Smooth muscle cell (in vitro differentiated cells): ENCODE measurements at regions not wholly inside any gene's neighbourhood (a gene's known extent, or its start where the extent isn't known, plus 50 kb on each side); places are given as distances from the start of the nearest gene placed in this dataset.

Experiments used
- DNase-seq: peaks from one replicate; lab custom pipeline; 2025; ENCODE audit not compliant: unreplicated experiment; lab: John Stamatoyannopoulos, UW
- H2AFZ ChIP-seq: fragments of 200-600 bp; sonication (generic); 2 replicates; pipeline ENCODE4 v1.6.0; 2016; ENCODE audit warnings: antibody characterized with exemption, low read depth, mild to moderate bottlenecking
- H3F3A ChIP-seq: fragments of 200-600 bp; sonication (generic); 2 replicates; pipeline ENCODE4 v1.6.0; 2017; ENCODE audit warnings: antibody characterized with exemption, low read depth
- H3K27ac ChIP-seq: fragments of 200-600 bp; sonication (generic); 2 replicates; pipeline ENCODE4 v1.5.1; 2016; ENCODE audit warnings: low read depth, mild to moderate bottlenecking
- H3K27me3 ChIP-seq: fragments of 200-600 bp; sonication (generic); 2 replicates; pipeline ENCODE4 v1.6.1; 2016; ENCODE audit warnings: low read depth, mild to moderate bottlenecking
- H3K36me3 ChIP-seq: fragments of 200-600 bp; sonication (generic); 2 replicates; pipeline ENCODE4 v1.5.1; 2016; ENCODE audit warnings: low read depth
- H3K4me1 ChIP-seq: fragments of 200-600 bp; sonication (generic); 2 replicates; pipeline ENCODE4 v1.5.1; 2016; ENCODE audit warnings: low read depth
- H3K4me2 ChIP-seq: fragments of 200-600 bp; sonication (generic); 2 replicates; pipeline ENCODE4 v1.6.0; 2016; ENCODE audit warnings: mild to moderate bottlenecking
- H3K4me3 ChIP-seq: fragments of 200-600 bp; sonication (generic); 2 replicates; pipeline ENCODE4 v1.5.1; 2016; ENCODE audit warnings: mild to moderate bottlenecking
- H3K79me2 ChIP-seq: fragments of 200-600 bp; sonication (generic); 2 replicates; pipeline ENCODE4 v1.6.0; 2016; ENCODE audit warnings: low read depth, mild to moderate bottlenecking
- H3K9ac ChIP-seq: fragments of 200-600 bp; sonication (generic); 2 replicates; pipeline ENCODE4 v1.6.0; 2016; ENCODE audit warnings: low read depth
- H3K9me3 ChIP-seq: fragments of 200-600 bp; sonication (generic); replicated peaks from 2 replicates; pipeline ENCODE4 v1.5.1; 2016; ENCODE audit warnings: low read depth
- H4K20me1 ChIP-seq: fragments of 200-600 bp; sonication (generic); 2 replicates; pipeline ENCODE4 v1.6.0; 2016; ENCODE audit warnings: low read depth
- CTCF ChIP-seq: fragments of 200-600 bp; sonication (generic); IDR thresholded peaks from 2 replicates; pipeline ENCODE4 v1.5.1; 2017; ENCODE audit warnings: borderline replicate concordance, mild to moderate bottlenecking, antibody characterized with exemption; ENCODE audit not compliant: insufficient read depth, poor library complexity, severe bottlenecking
- WGBS: methylation state at CpG from one replicate; pipeline ENCODE4 v1.1.7; 2016; ENCODE audit warnings: low lambda C conversion rate; 5-methylcytosine and 5-hydroxymethylcytosine counted together

GRCh38 chr7:94064541-94065191, 60.5 kb upstream of the BET1 start:
- Histone ChIP-seq H3K9ac (no peak overlapping the region), H3K79me2 (no peaks in the 10 kb centered on the region), H3K27me3 (no peaks in the 10 kb centered on the region), H3K4me3 (no peak overlapping the region), H3K9me3 (no peaks in the 10 kb centered on the region), H3K4me1 (no peaks in the 10 kb centered on the region), H3K4me2 (no peak overlapping the region), H3K27ac (no peak overlapping the region), H4K20me1 (no peaks in the 10 kb centered on the region), H3F3A (no peaks in the 10 kb centered on the region), H3K36me3 (no peaks in the 10 kb centered on the region), H2AFZ (no peak overlapping the region)
- no peak for DNase-seq
- TF ChIP-seq CTCF, result no peak
- 47% methylated on average over 4 of the region's 4 CpGs for WGBS

- 87% methylated on average over 1 of the region's 1 CpG for WGBS
- H3K4me1 ChIP-seq, result no peaks in the 10 kb centered on the region
Observed at GRCh38 chr7:94067047-94067446, 62.9 kb upstream of the BET1 start.

GRCh38 chr7:94067506-94067905, 63.4 kb upstream of the BET1 start:
- no peak for TF ChIP-seq CTCF
- Histone ChIP-seq H3K9ac (no peak overlapping the region), H3K36me3 (no peaks in the 10 kb centered on the region), H4K20me1 (no peaks in the 10 kb centered on the region), H3K79me2 (no peaks in the 10 kb centered on the region), H3F3A (no peaks in the 10 kb centered on the region), H3K4me2 (no peak overlapping the region), H3K27me3 (no peaks in the 10 kb centered on the region), H3K4me3 (no peak overlapping the region), H3K9me3 (no peaks in the 10 kb centered on the region), H3K27ac (no peak overlapping the region), H2AFZ (no peak overlapping the region), H3K4me1 (no peaks in the 10 kb centered on the region)
- no peak for DNase-seq
- 83% methylated on average over 3 of the region's 3 CpGs for WGBS

More at GRCh38 chr7:94067047-94067446, 62.9 kb upstream of the BET1 start:
- Histone ChIP-seq H3K4me2 (no peak overlapping the region), H3K36me3 (no peaks in the 10 kb centered on the region), H3F3A (no peaks in the 10 kb centered on the region), H3K9me3 (no peaks in the 10 kb centered on the region), H3K9ac (no peak overlapping the region), H3K27me3 (no peaks in the 10 kb centered on the region), H4K20me1 (no peaks in the 10 kb centered on the region), H3K27ac (no peak overlapping the region), H2AFZ (no peak overlapping the region), H3K4me3 (no peak overlapping the region), H3K79me2 (no peaks in the 10 kb centered on the region)
- no peak for DNase-seq
- no peak for TF ChIP-seq CTCF

GRCh38 chr7:94069162-94069739, 65.1 kb upstream of the BET1 start:
- H3K4me1 ChIP-seq, result no peaks in the 10 kb centered on the region
- no peak overlapping the region for H3K4me2 ChIP-seq
- no peak overlapping the region for H3K9ac ChIP-seq
- no peak for TF ChIP-seq CTCF
- H4K20me1 ChIP-seq, result no peaks in the 10 kb centered on the region
- DNase-seq, result no peak
- H3K79me2 ChIP-seq, result no peaks in the 10 kb centered on the region
- no peak overlapping the region for H3K4me3 ChIP-seq
- H3K27me3 ChIP-seq, result no peaks in the 10 kb centered on the region
- no peaks in the 10 kb centered on the region for H3F3A ChIP-seq
- no peak overlapping the region for H2AFZ ChIP-seq
- H3K36me3 ChIP-seq, result no peaks in the 10 kb centered on the region
- 69% methylated on average over 7 of the region's 7 CpGs for WGBS
- no peaks in the 10 kb centered on the region for H3K9me3 ChIP-seq
- H3K27ac ChIP-seq, result no peak overlapping the region
